ENCODE measurements at regions not wholly inside any gene's neighbourhood (a gene's known extent, or its start where the extent isn't known, plus 50 kb on each side); places are given as distances from the start of the nearest gene placed in this dataset.

DNA sequence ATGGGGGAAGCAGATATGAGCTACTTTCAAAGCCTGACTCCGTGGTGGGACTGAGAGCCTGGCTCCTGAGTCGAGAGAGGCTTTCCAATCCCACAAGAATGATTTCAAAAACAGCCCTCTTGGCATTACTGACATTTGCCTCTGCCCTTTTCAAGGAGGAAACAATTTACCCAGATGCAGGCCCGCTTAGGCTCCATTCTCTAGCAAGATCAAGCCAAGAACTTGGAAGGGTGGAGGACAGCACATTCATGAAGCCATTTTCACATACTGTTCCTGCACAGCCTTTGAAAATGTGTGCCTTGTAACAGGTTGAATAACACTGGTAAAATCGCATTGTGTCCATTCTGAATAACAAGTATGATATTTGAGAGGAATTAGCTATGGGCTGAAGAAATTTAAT lies 58.2 kb upstream of the EED start:
- no peak for TF ChIP-seq CHD2 (IDR thresholded peaks at IDR 0.05; ENCODE audit: low read length, partially characterized antibody)
- TF ChIP-seq, protein P1, sequence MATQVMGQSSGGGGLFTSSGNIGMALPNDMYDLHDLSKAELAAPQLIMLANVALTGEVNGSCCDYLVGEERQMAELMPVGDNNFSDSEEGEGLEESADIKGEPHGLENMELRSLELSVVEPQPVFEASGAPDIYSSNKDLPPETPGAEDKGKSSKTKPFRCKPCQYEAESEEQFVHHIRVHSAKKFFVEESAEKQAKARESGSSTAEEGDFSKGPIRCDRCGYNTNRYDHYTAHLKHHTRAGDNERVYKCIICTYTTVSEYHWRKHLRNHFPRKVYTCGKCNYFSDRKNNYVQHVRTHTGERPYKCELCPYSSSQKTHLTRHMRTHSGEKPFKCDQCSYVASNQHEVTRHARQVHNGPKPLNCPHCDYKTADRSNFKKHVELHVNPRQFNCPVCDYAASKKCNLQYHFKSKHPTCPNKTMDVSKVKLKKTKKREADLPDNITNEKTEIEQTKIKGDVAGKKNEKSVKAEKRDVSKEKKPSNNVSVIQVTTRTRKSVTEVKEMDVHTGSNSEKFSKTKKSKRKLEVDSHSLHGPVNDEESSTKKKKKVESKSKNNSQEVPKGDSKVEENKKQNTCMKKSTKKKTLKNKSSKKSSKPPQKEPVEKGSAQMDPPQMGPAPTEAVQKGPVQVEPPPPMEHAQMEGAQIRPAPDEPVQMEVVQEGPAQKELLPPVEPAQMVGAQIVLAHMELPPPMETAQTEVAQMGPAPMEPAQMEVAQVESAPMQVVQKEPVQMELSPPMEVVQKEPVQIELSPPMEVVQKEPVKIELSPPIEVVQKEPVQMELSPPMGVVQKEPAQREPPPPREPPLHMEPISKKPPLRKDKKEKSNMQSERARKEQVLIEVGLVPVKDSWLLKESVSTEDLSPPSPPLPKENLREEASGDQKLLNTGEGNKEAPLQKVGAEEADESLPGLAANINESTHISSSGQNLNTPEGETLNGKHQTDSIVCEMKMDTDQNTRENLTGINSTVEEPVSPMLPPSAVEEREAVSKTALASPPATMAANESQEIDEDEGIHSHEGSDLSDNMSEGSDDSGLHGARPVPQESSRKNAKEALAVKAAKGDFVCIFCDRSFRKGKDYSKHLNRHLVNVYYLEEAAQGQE (IDR thresholded peaks at IDR 0.05; ENCODE audit: low read depth, low read length): no peak
- no peak for TF ChIP-seq CTCF (IDR thresholded peaks at IDR 0.05)
- TF ChIP-seq NRF1 (IDR thresholded peaks at IDR 0.05; ENCODE audit: low read depth, low read length): no peak
- TF ChIP-seq POLR2AphosphoS5 (IDR thresholded peaks at IDR 0.05; ENCODE audit: low read depth, low read length): no peak

Measured in SK-N-SH (cell line).